ENCODE measurements at regions not wholly inside any gene's neighbourhood (a gene's known extent, or its start where the extent isn't known, plus 50 kb on each side); places are given as distances from the start of the nearest gene placed in this dataset.
"Not testable (repeated sequence)": the region's sequence is repeated elsewhere in the genome, so short reads cannot be mapped to it uniquely, and the experiment has no call there.

GRCh38 chr2:122710049-122710448 is 954.6 kb downstream of the TSN start:
- H3K4me3 ChIP-seq (ENCODE audit: low read depth, low read length) = no peak overlapping the region
- no peak for TF ChIP-seq MYC (IDR thresholded peaks at IDR 0.05; ENCODE audit: low read depth, low read length)
- TF ChIP-seq POLR2A (IDR thresholded peaks at IDR 0.05; ENCODE audit: extremely low read depth, insufficient read length) = no peak
- TF ChIP-seq CTCF (IDR thresholded peaks at IDR 0.05; ENCODE audit: low read depth, low read length) = no peak
- TF ChIP-seq MAX (IDR thresholded peaks at IDR 0.05; ENCODE audit: low read depth, low read length) = no peak
- DNase-seq (ENCODE audit: low read depth) = no peak

- TF ChIP-seq MAX (IDR thresholded peaks at IDR 0.05; ENCODE audit: low read depth, low read length) = no peak
- no peak for TF ChIP-seq POLR2A (IDR thresholded peaks at IDR 0.05; ENCODE audit: extremely low read depth, insufficient read length)
- no peak for TF ChIP-seq CTCF (IDR thresholded peaks at IDR 0.05; ENCODE audit: low read depth, low read length)
- no peak for TF ChIP-seq MYC (IDR thresholded peaks at IDR 0.05; ENCODE audit: low read depth, low read length)
- DNase-seq (ENCODE audit: low read depth) = no peak
- H3K4me3 ChIP-seq (ENCODE audit: low read depth, low read length) = no peak overlapping the region
Observed at GRCh38 chr2:122713800-122714199, 958.3 kb downstream of the TSN start.

- DNase-seq (ENCODE audit: low read depth); H3K4me3 ChIP-seq (ENCODE audit: low read depth, low read length): not testable (repeated sequence)
Observed at GRCh38 chr2:122720822-122721221, 965.4 kb downstream of the TSN start.

- DNase-seq (ENCODE audit: low read depth) = no peak
- TF ChIP-seq MYC (IDR thresholded peaks at IDR 0.05; ENCODE audit: low read depth, low read length) = no peak
- no peak for TF ChIP-seq CTCF (IDR thresholded peaks at IDR 0.05; ENCODE audit: low read depth, low read length)
- TF ChIP-seq MAX (IDR thresholded peaks at IDR 0.05; ENCODE audit: low read depth, low read length) = no peak
- no peak for TF ChIP-seq POLR2A (IDR thresholded peaks at IDR 0.05; ENCODE audit: extremely low read depth, insufficient read length)
- no peak overlapping the region for H3K4me3 ChIP-seq (ENCODE audit: low read depth, low read length)
Observed at GRCh38 chr2:122734766-122735424, 979.4 kb downstream of the TSN start.

GRCh38 chr2:122736279-122736678 is 980.8 kb downstream of the TSN start:
- no peak for DNase-seq (ENCODE audit: low read depth)
- no peak overlapping the region for H3K4me3 ChIP-seq (ENCODE audit: low read depth, low read length)
- no peak for TF ChIP-seq POLR2A (IDR thresholded peaks at IDR 0.05; ENCODE audit: extremely low read depth, insufficient read length)
- no peak for TF ChIP-seq MYC (IDR thresholded peaks at IDR 0.05; ENCODE audit: low read depth, low read length)
- no peak for TF ChIP-seq MAX (IDR thresholded peaks at IDR 0.05; ENCODE audit: low read depth, low read length)
- no peak for TF ChIP-seq CTCF (IDR thresholded peaks at IDR 0.05; ENCODE audit: low read depth, low read length)

- no peak overlapping the region for H3K4me3 ChIP-seq (ENCODE audit: low read depth, low read length)
- no peak for TF ChIP-seq CTCF (IDR thresholded peaks at IDR 0.05; ENCODE audit: low read depth, low read length)
- TF ChIP-seq POLR2A (IDR thresholded peaks at IDR 0.05; ENCODE audit: extremely low read depth, insufficient read length) = no peak
- no peak for TF ChIP-seq MYC (IDR thresholded peaks at IDR 0.05; ENCODE audit: low read depth, low read length)
- TF ChIP-seq MAX (IDR thresholded peaks at IDR 0.05; ENCODE audit: low read depth, low read length) = no peak
- no peak for DNase-seq (ENCODE audit: low read depth)
Observed at GRCh38 chr2:122737429-122738077, 982.1 kb downstream of the TSN start.
